ENCODE measurements at regions not wholly inside any gene's neighbourhood (a gene's known extent, or its start where the extent isn't known, plus 50 kb on each side); places are given as distances from the start of the nearest gene placed in this dataset.

DNA sequence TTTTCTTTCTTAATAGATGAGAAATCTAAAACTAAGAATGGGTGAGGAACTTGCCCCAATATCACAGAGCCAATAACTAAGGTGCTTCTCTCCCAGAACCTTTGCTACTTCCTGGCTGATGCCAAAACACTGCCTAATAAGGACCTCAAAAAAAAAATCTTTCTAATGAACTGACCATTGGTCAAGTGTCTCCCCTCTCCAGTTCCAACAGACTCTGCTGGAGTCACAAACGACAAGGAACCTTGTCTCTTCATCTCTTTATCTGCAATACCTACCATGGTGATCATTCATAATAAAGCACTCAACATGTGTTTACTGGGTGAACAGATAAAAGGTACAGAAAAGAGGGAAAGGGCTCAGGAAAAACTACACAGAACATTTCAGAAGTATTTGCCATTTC is 197.4 kb downstream of the LTN1 start:
- intact Hi-C loops (cut with DNase I): no loop called here
- H3K9me3 ChIP-seq: no peaks in the 10 kb centered on the region
- H3K27ac ChIP-seq: no peak overlapping the region
- no peak for ATAC-seq
- H3K4me1 ChIP-seq: no peaks in the 10 kb centered on the region
- TF ChIP-seq, protein P1, sequence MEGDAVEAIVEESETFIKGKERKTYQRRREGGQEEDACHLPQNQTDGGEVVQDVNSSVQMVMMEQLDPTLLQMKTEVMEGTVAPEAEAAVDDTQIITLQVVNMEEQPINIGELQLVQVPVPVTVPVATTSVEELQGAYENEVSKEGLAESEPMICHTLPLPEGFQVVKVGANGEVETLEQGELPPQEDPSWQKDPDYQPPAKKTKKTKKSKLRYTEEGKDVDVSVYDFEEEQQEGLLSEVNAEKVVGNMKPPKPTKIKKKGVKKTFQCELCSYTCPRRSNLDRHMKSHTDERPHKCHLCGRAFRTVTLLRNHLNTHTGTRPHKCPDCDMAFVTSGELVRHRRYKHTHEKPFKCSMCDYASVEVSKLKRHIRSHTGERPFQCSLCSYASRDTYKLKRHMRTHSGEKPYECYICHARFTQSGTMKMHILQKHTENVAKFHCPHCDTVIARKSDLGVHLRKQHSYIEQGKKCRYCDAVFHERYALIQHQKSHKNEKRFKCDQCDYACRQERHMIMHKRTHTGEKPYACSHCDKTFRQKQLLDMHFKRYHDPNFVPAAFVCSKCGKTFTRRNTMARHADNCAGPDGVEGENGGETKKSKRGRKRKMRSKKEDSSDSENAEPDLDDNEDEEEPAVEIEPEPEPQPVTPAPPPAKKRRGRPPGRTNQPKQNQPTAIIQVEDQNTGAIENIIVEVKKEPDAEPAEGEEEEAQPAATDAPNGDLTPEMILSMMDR (IDR thresholded peaks at IDR 0.05): no peak
- no peaks in the 10 kb centered on the region for H3K36me3 ChIP-seq
- no peak overlapping the region for H3K4me3 ChIP-seq
- DNase-seq: no peak
- no peaks in the 10 kb centered on the region for H3K27me3 ChIP-seq

DNA sequence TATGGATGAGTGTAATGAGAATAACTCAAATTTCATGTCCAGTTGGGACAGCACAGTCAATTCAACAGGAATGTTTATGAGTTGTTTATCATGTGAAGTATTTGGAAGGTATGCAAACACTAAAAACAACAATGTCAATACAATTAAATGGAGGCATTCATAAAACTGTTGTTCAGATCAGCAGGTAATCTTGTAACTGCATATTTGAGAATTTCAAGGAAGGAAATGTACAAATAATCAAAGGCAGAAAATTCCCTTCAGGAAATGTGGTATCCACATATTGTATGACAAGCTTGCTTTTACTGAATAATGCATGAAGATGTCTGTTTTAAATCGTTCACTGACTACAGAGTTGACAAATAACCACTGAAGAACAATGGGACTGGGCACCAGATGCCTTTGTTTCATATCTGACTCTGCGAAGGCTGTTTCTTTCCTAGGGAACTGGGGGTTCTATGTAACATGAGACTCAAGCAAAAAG is 198.3 kb downstream of the LTN1 start:
- no peaks in the 10 kb centered on the region for H3K27me3 ChIP-seq

DNA sequence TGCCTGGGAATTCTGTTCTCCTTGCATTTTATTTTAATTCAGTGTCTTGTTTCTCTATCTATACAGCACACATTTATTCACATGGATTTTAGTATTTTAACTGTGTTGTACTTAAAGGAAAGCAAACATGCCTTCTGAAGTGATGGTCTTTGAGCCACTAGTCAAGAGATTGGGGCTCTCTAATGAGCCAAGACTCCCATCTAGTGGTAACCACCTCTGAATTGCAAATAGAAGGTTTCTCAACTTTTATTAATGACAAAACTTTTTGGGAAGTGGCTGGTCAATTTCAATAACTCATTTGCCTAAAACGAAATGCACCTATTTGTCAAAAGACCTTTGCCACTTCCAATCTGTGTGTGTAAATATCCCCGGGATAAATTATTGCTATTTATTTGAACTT is 199.6 kb downstream of the LTN1 start:
- H3K27ac ChIP-seq: no peak overlapping the region
- no peaks in the 10 kb centered on the region for H3K9me3 ChIP-seq

More for the DNA sequence above, 198.3 kb downstream of the LTN1 start:
- no peak for DNase-seq
- no peak overlapping the region for H3K4me3 ChIP-seq
- no peak for ATAC-seq
- no peaks in the 10 kb centered on the region for H3K4me1 ChIP-seq
- H3K36me3 ChIP-seq: no peaks in the 10 kb centered on the region
- H3K27ac ChIP-seq: no peak overlapping the region
- no peaks in the 10 kb centered on the region for H3K9me3 ChIP-seq
- intact Hi-C loops (cut with DNase I): no loop called here
- TF ChIP-seq, protein P1 (IDR thresholded peaks at IDR 0.05): no peak

DNA sequence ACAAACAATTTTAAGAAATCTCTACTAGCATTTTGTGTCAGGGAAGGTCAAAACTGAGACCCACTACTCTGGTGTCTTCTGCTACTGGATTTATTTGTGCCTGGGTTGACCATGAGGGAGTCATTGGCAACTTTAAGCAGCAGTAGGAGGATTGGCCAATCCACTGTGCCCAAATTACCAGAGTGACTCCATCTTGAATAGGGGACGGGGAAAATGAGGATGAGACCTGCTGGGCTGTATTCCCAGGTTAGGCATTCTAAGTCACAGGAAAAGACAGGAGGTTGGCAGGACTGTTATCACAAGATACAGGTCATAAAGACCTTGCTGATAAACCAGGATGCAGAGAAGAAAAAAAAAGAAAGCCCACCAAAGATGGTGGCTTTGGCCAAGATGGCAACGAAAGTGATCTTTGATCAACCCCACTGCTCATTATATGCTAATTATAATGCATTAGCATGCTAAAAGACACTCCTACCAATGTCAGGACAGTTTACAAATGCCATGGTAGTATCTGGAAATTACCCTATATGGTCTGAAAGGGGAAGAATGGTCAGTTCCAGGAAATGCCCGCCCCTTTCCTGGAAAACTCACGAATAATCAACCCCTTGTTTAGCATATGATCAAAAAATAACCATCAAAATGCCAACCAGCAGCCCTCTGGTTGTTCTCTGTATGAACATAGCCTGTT is 200.9 kb downstream of the LTN1 start:
- Histone ChIP-seq H3K9me3 (no peaks in the 10 kb centered on the region), H3K4me1 (no peaks in the 10 kb centered on the region), H3K27me3 (no peaks in the 10 kb centered on the region), H3K4me3 (no peak overlapping the region), H3K36me3 (no peaks in the 10 kb centered on the region), H3K27ac (no peak overlapping the region)
- DNase-seq (no peak), ATAC-seq (no peak)
- intact Hi-C loops (cut with DNase I): no loop called here
- TF ChIP-seq, protein P1 (IDR thresholded peaks at IDR 0.05): no peak

More for the DNA sequence above, 199.6 kb downstream of the LTN1 start:
- no peaks in the 10 kb centered on the region for H3K27me3 ChIP-seq
- TF ChIP-seq, protein P1 (IDR thresholded peaks at IDR 0.05): no peak
- H3K4me1 ChIP-seq: no peaks in the 10 kb centered on the region
- no peak overlapping the region for H3K4me3 ChIP-seq
- ATAC-seq (peak; percentile 40), DNase-seq (peak in 1 of 4 donors; percentile 59)
- H3K36me3 ChIP-seq: no peaks in the 10 kb centered on the region
- intact Hi-C loops (cut with DNase I): no loop called here

DNA sequence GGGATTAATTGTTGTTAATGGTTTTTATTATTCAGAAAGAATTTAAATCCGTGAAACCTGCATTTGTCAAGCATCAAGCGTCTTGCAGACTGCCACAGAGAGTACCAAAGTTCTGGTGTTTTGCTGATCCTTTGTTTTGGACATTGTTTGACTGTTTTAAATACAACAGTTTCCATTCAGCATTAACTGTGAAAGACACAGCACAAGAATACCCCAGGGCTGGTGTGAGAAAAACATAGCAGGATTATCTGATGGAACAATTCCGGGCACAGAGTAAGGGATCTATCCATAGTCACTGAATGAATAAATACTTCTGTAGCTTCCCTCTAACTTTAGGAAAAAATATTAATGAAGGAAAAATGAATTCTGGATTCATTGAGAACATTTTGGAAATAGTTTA is 202.3 kb downstream of the LTN1 start:
- H3K27ac ChIP-seq: no peak overlapping the region
- no peaks in the 10 kb centered on the region for H3K27me3 ChIP-seq
- no peaks in the 10 kb centered on the region for H3K4me1 ChIP-seq
- no peaks in the 10 kb centered on the region for H3K36me3 ChIP-seq
- ATAC-seq: no peak
- H3K9me3 ChIP-seq: peaks cover 0 to 5% of the 10 kb centered on the region in 2 donors
- TF ChIP-seq, protein P1 (IDR thresholded peaks at IDR 0.05): no peak
- H3K4me3 ChIP-seq: no peak overlapping the region
- intact Hi-C loops (cut with DNase I): no loop called here
- DNase-seq: no peak

All from left lung (tissue), 4 donors.